ENCODE measurements at regions not wholly inside any gene's neighbourhood (a gene's known extent, or its start where the extent isn't known, plus 50 kb on each side); places are given as distances from the start of the nearest gene placed in this dataset.
"Not testable (repeated sequence)": the region's sequence is repeated elsewhere in the genome, so short reads cannot be mapped to it uniquely, and the experiment has no call there.

DNA sequence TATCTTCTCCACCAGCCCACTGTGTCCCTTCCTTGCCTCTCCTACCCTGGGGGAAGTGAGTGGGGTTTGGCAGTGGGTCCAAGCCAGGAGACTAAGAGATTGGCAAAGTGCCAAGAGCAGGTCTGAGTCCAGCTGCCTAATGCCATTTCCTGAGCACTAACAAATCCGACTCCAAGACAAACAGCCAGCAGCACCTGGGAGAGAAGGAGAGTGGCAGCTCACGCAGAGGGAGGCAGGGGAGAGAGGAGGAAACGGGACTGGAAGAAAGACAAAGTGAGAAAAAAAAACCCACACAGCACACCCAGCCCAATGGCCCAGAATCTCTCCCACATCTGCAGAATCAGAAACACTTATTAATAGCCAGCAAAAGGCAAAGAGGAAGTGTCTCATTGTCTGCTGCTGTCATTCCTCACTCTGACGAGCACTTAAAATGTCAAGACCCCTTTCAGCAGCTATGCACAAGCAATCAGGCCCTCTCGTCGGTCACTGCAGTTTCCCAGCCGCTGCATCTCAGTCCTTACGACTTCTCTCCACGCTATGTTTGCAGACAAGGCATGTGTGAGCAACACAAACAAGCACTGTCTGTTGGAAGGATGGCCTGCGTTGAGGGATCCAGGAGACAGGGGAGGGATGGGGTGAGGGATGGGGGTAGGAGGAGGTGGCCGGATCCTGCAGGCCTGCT lies 558.4 kb upstream of the CADM1 start:
- ATAC-seq = no peak

DNA sequence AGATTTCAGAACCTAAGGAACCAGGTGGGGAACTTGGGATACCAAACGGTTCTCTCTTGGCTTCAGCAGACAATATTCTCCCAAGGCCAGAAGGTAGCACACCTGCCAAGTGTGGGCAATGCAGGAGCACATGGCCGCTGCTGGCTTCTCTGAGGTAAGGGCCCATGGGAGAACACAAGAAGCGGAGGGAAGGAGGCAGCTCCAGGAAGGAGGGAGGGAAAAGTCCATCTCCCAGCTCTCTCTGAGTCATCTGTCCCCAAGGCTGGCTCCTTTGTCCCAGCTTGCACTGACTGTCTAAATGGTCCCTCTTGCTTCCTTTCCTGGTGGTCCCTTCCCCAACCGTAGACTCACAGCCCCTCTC lies 557.9 kb upstream of the CADM1 start:
- no peak for ATAC-seq

DNA sequence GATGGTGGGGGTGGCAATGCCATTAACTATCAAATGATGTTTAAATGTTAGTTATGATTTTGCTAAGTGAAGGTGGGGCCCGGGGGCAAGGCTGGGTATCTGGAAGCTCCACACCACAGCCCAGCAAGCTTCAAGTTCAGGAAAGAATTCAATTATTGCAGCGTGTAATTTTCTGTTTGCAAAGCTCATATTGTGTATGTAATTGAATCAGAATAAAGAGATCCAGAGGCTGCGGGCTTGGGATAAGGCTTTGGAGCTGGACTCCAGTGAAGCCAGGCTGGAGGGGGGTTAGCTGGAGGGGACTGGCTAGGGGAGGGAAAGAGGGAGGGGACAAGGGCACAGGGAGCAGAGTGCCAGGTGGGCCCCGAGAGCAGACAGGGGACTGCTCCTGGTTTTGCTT lies 557.1 kb upstream of the CADM1 start:
- no peak for ATAC-seq

DNA sequence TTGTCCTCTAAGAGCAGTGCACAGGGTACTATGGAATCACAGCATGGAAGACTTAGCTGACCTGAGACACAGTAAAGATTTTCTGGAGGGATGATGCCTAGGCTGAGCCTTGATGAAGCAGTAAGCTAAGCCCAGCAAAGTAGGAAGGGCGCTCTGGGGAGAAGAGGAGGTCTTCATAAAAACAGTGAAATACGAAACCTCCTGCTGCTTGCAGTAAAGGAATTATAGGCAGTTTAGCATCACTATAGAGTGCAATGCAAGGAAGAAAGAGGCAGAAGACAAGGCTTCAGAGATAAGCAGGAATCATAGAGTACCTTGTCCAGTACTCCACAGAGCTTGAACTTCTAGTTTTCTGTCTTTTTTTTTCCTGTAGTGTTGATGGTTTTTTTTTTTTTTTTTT lies 555.7 kb upstream of the CADM1 start:
- ATAC-seq = no peak

DNA sequence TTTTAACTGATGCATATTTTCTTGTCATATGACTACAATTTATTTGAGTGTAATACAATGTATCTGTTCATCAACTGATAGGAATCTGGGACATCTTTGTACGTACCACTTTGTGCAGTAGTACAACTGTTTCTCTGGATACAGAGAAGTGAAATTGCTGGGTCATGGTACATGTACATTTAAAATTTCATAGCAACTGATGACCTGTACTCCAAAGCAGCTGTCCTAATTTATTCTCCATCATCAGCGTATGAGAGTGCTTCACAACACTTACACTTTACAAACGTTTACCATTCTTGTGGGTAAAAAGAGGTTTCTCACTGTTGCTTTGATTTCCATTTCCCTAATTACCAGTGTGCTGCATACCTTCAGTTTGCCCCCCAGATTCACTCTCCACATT lies 552.8 kb upstream of the CADM1 start:
- no peak for ATAC-seq

DNA sequence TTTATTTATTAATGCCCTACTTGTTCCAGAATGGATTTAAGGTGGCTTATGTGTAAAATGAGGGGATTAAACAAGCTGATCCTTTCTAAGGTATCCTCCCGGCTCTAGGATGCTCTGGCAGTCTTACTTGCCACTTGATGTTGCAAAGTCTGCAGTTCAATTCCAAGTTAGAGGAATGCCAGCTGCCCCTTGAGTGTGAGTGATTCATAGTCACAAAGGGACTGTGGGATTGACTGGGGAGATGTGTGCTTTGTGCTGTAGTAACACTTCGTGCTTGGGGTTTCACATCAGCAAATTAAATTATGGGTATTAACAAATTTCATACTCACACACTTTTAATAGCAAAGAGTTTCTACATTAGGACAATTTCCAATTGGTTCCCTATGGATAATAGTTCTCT lies 550.8 kb upstream of the CADM1 start:
- no peak for ATAC-seq

DNA sequence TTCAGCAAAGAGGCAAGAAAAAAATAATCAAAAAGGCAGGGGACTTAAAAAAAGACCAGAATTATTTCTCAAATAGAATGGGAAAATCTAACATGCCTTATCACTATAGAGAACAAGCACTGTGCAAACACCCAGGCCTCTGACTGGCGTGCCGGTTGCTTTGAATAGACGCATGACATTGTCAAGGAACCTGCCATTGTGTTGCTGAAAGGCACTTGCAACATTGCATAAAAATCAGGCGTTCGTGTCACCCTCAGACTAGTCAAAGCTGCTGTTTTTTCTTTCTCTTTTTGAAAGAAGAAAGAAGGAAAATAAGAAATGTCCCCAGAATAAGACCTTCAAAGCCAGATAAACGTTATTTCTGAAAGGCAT lies 549.3 kb upstream of the CADM1 start:
- no peak for ATAC-seq

DNA sequence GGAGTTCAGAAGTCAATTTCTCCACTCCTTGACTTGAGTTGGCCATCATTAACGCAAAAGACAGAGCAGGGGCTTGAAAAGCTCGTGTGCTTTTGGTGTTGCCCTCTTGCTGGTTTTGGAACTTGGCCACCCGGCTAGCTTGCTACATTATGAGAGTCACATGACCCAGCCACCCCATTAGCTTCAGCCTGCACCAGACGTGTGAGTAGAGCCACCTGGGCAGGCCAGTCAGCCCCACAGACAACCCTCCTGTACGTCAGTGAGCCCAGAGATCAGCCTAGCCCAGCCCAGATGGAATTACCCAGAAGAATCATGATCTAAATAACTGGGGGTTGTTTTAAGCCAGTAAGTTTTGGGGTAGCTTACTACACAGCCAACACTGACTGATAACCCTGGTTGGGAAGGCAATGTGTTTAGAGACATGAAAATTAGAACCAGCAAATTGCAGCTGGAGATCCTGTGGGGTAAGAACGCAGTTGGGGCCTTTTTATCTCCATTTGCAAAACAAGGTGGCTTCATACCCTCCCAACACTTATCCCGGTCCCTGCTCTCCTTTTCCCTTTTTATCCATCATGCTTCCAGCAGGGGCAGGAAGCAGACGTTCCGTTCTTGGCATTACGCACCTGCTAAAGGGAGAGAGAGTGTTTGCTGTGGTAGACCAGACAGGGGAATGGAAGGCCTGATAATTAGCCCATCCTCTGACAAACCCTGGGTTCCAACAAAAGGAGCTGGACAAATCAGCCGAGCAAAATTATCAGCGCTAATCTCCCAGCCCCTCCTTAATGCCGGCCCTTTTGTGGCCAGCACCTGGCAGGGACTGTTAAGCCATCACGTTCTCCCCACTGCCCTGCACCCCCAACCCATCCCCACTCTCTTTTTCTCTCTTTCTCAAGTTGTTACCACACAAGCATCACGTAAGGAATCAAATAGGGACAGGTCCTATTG lies 548.7 kb upstream of the CADM1 start:
- ATAC-seq = no peak

DNA sequence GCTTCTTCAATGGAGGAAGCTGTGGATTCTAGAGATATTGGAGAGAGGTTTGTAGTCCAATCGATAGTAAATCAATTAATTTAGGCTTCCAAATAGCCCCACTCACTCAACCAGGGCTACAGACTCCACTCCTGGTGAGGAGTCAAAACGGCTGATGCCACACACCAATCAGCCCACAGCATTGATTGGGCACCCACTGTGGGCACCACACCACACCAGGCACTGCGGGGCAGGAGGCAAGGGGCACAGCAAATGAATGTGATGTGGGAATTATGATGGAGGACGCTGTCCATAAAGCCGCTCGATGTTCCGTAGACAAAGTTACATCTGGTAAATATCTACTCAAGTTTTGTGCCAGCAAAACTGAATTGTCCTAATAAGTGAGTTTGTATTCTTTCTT lies 547.3 kb upstream of the CADM1 start:
- no peak for ATAC-seq

DNA sequence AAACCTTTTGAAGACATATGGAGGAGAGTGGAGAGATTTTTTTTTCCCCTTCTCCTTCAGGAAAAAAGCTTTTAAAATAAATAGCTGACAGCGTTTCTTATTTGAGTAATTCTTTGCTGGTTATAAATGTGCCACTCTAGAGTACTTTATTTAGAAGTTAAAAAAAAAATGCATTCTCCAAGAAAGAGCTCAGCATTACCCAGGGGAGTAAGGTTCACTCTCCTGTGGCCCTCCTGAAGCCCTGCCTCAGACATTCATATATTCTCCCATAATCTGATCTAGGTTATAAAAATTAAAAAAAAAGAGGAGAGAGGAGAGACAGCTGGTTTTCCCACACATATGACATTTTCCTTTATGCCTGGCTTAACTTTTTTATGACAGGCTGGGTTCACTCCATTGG lies 545.2 kb upstream of the CADM1 start:
- no peak for ATAC-seq

DNA sequence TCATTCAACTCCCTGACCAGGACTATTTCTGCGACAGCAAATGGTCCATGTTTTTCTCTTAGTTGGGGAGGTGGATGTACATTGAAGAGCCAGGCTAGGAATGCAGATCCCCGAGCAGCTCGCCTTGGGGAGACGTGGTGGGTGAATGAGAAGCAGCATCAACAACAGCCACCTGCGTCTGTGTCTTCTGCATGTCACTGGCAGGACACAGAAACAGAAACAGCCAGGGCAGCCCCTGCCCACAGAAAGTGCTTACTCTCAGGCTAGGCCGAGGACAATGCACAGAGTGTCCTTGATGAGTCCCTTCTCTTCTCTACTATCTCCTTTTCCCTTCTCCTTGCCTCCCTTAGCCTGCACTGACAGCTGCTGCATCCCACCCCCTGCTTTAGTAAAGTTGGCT lies 541.9 kb upstream of the CADM1 start:
- no peak for ATAC-seq

DNA sequence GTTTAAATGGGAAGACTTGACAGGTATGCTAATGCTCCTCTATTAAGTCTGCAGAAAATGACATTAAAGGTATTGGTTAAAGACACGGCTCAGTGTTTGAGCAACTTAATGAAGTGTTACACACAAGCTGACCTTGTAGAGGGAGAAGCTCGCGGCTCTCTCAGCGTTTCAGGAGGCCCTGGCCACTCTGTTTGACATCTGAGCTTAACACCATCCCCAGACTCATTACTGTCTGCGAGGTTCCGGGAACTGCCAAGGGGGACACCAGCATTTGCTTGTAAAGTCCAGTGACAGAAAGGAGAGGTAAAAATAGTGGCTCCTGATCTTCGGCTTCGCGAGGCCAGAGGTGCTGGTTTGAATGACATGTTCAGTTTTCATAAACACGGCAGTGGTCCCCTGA lies 540.7 kb upstream of the CADM1 start:
- no peak for ATAC-seq

DNA sequence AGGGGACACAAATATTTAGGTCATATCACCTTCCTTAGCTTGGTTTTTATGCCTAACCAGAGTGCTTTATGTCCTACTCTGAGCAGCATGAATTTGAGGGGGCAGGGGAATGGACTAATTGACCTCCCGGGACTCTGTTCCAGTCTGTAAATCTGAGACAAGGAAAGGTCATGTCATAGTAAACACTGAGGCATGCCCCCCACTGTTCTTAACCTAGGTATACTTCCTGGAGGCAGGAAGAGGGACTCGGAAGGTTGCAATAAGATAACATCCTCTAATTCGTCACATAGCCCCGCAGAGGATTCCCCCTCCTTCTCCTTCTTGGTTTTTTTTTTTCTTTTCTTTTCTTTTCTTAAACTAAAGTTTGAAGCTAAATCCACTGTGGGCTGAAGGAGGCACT lies 540.3 kb upstream of the CADM1 start:
- no peak for ATAC-seq

DNA sequence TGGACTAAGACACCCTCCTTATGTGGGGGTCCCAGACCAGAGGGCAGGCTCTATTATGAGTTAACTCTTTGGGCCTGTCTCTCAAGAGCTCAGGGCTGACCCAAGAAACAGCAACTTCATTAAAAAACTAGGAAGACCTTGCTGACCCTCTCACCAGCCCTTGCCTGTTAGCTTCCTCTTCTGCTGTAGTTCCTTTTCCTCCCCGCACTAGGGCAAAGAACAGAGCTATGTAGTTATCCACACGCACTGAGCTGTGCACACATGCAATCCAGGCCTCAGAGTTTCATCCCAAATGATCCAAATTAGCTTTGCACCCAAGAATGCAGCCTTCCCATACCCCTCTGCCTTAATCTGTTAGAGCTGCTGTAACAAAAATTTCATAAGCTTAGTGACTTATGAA lies 539.6 kb upstream of the CADM1 start:
- no peak for ATAC-seq

DNA sequence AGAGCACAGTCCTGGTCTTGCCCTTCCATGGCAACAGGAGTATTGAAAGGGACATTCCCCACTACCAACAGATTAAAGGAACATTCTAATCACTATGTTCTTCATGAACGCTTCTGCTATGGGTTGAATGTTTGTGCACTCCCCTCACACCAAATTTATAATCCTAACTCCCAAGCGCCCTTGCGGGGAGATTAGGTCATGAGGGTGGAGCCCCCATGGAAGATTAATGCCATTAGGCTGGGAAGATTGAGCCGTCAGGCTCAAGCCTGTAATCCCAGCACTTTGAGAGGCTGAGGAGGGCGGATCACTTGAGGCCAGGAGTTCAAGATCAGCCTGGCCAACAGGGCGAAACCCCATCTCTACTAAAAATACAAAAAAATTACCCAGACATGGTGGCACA lies 538.8 kb upstream of the CADM1 start:
- not testable (repeated sequence) for ATAC-seq

DNA sequence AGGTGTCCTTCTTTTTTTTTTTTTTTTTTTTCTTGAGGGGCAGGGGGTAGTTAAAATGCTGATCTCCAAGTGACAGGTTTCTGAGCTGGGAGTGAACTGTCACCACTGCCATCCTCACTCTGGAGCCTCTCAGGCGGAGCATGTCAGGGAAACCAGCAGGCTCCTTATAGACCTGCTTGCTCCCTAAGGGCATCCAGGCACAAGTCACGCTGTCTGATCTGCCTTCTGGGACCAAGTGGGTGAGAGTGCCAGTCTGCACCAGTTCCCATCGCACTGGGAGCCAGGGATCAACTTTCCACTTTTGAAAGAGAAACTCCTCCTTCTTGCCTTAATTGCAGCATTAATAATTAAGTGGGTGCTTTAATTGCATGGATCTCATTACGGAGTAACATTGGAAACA lies 537.9 kb upstream of the CADM1 start:
- ATAC-seq = no peak

DNA sequence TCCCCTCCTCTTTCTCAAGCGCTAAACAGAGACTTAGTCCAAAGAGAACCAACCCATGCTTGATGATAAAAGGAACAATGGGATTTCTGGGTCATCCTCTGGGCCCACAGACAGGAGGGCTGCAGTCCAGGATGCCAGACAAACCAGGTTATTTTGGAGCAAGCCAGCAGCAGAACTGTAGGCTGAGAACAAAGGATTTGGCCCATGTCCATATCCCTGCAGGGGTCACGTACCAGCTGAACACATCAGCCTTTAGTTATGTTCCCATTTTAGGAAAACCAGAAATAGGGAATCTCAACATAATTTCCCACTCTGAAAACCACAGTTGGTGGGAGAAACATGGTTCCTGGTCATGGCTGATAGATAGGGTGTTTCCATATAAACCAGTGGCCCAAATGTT lies 533.6 kb upstream of the CADM1 start:
- ATAC-seq = no peak

DNA sequence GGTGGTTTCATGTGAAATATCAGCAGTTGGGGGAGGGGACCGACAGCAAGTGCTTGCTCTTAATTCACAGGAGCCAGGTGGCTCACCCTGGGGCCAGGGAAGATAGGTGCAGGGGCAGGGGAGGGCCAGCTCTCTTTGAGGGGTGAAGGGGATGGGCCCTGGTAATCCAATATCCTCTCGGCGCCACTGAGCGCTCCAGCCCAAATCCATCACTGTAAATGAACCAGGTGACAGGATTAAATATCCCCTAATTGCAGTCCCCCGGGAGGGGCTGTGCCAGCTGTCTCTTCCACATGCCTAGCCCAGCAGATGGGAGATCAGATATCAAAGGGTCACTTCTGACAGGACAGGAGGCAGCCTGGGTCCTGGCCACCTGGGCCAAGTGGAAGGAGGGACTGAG lies 531.8 kb upstream of the CADM1 start:
- ATAC-seq = no peak

DNA sequence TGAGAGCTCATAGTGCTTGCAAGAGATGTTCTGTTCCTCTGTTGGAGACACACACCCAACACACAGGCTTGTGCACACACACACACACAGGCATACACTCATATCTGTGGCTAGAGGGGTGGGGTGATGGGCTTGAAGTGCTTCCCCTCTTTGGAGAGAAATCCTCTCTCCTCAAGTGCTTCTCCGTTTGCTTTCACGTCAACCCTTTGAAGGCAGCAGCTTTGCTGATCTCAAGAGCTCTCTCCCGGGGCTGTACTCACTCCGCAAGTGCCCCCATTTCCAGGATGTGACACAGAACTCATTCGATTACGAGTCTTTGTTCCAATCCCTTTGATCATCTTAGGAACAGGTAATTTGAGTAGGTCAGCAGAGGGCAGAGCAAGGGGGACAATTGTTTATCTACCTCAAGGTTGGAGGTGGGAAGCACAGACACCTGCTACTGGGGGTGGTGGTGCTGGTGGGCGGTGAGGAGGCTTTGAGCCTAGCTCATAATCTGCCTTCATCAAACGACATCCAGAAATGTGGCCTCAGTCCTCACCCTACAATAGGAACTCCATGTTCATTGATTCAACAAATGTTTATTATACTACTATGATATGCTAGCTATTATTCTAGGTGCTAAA lies 529.8 kb upstream of the CADM1 start:
- no peak for ATAC-seq

DNA sequence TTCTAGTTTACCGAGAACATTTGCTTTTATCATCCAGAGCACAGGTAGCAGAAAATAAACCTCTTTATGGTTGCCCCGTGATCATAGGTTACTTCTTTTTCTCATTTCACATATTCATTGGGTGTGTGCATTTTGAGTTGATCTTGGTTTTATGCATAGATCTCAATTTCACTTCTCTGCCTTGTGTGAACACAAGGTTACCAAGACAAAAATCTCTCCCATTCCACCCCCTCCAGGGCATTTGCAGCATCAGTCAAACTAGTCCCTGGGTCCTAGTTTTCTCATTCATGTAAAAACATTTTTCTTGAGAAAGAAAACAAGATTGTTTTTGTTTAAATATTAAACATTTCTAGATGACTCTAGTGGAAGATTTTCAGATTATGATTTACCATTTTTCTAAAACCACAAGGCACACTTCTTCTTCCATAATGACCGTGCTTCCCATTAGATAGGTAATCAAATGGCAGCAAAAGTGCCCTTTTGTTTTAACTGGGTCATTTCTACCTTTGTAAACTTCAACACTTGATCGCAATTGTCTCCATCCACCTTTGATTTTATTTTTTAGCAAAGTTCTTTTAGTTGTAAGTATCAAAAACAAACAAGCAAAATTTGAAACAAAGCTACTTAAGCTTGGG lies 526.6 kb upstream of the CADM1 start:
- no peak for ATAC-seq

DNA sequence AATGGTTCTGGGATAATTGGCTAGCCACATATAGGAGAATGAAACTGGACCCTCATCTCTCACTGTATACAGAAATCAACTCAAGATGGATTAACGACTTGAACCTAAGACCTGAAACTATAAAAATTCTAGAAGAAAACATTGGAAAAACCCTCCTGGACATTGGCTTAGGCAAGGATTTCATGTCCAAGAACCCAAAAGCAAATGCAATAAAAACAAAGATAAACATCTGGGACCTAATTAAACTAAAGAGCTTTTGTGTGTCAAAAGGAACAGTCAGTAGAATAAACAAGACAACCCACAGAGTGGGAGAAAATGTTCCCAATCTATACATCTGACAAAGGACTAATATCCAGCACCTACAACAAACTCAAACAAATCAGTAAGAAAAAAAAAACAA lies 524.3 kb upstream of the CADM1 start:
- ATAC-seq = not testable (repeated sequence)

DNA sequence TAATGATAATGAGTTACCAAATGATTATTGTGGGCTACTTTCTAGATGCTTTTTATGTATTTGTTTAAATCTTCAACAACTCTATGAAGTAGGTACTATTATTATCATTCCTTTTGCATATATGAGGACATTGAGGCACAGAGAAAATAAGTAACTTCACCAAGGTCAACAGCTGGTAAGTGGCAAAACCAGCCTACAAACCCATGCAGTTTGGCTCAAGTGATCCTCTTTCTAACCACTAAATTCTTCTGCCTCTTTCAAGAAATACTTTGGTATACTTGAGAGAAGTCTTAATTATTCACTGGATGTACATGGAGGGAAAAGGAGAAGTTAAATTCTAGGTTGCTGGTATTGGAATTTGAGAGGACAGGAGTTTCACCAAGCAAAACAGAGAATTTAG lies 495.2 kb upstream of the CADM1 start:
- ATAC-seq = no peak

DNA sequence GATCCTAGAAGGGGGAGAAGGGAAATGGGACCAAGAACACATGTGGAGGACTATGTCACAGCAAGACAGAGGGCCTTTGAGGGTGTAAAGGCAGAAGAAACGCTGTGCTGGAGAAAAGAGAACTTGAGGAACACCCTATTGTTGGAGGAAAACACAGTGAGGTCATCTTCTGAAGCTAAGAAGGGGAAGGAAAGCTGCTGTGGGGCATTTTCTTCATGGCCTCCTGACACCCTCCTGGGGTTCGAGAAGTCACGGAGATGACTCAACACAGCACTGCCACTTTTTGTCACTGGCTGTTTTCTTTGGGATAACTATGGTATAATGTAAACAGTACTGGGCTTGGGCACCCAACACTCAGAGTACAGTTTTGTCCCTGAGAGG lies 492.6 kb upstream of the CADM1 start:
- no peak for ATAC-seq
